IPS-NIHi11 (cell line): ENCODE measurements at regions not wholly inside any gene's neighbourhood (a gene's known extent, or its start where the extent isn't known, plus 50 kb on each side); places are given as distances from the start of the nearest gene placed in this dataset.

Source experiments
- DNase-seq: peaks from one replicate; pipeline ENCODE4 v3.0.0; 2012; ENCODE audit warnings: mixed read lengths, low spot score

DNA sequence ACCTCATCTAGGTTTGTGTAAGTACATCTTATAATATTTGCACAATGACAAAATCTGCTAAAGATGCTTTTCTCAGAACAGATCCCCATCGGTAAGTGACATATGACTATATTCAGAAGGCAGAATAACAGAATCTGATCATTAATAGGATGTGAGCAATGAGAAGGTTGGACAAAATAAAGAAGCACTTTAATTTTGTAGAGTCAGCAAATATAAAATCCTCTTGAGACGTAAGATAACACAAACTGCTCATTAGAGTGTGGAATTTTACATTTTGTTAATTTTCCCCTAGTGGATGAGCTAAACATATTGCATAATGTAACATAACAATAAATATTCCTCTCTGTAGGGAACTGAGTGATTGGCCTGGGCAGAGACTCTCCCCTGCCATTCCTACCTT is 658.4 kb upstream of the ZP4 start:
- no peak for DNase-seq

DNA sequence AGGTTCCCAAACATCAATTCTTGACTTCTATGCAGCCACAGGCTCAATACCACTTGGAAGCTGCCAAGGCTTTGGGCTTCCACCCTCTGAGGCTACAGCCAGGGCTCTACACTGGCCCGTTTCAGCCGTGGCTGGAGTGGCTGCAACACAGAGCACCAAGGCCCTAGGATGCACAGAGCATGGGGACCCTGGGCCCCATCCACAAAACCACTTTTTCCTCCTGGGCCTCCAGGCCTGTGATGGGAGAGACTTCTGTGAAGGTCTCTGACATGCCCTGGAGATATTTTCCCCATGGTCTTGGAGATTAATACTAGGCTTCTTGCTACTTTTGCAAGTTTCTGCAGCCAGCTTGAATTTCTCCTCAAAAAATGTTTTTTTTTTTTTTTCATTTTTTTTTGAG is 655.4 kb upstream of the ZP4 start:
- DNase-seq: no peak

DNA sequence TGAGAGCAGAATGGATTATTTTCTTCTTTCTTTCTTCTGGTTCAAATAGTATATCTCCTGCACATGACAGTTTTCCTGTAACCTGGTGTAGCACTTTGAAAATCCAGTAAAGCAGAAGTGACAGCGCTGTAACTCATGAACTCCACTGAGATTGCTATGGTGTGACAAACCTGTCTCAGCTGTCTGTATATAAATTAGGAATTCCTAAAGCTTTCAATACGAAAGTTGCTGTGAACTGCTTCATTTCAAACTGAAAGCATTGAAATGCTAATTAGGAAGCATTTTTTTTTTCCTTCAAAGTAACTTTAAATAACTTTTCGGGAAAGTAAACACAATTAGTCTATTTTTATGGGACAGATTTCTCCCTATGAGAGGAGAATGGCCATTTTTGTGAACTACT is 646.9 kb upstream of the ZP4 start:
- DNase-seq: no peak

DNA sequence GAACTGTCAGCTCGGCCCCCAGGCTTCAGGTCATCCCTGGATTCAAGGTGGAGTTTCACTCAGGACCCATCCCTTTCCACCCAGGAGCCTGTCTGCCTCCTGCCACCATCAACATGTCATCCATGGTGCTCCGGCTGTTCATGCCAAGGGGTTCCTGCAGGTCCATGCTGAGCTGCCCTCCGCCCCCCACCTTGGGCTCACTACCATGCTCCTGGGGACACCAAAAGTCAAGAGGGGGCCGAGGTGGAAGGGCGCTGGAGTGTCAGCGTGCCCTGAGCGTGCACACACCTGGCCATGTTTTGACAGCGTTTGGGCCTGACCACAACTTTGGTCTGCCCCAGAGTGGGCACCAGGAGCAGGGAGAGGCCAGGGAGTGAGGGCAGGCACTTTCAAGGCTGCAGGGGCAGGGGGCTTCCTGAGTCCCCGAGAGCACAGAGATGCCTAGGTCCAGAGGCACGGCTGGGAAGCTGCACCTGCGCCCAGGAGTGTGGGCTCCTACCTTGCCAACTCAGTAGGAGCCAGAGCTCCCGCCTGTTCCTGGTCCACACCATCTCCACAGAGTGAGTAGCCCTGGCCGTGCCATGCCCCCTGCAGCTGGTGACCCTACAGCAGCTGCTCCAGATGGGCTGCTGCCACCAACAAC is 639.6 kb upstream of the ZP4 start:
- no peak for DNase-seq

- no peak for DNase-seq
Observed at GRCh38 chr1:238517711-238518110, 627.0 kb upstream of the ZP4 start.

DNA sequence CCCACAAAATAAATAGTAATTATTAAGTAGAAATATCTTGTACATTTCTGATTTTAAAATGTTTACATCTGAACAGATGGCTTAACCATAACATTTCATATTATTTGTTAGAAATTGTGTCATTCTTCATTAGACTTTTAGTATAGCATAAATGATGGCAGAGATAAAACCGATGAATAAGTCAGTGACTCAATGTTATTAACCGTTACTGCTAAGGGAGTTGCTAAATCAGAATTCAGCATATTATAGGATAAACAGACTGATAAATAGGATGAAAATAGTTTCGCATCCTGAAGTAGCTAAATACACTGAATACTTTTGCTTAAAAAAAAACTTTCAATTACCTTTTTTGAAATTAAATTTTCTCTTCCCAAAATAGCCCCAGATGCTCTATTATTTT is 610.6 kb upstream of the ZP4 start:
- no peak for DNase-seq

DNA sequence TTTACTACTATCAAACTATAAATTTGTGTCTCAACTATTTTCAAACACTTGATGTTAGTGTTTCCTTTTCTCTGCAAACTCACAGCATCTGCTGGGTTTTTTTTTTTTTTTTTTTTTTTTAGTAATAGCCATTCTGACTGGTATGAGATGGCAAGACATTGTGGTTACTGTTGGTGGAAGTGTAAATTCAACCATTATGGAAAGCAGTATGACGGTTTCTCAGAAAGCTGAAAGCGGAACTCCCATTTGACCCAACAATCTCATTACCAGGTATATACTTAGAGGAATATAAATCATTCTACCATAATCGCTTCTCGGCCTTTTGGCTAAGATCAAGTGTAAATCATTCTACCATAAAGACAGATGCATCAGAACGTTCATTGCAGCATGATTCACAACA is 608.3 kb upstream of the ZP4 start:
- DNase-seq: no peak

DNA sequence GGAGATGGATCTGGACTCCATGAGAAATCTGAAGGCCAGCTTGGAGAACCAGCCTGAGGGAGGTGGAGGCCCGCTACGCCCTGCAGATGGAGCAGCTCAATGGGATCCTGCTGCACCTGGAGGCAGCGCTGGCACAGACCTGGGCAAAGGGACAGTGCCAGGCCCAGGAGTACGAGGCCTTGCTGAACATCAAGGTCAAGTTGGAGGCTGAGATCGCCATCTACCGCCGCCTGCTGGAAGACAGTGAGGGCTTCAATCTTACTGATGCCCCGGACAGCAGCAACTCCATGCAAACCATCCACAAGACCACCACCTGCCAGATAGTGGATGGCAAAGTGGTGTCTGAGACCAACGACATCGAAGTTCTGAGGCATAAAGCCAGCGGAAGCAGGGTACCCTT is 601.5 kb upstream of the ZP4 start:
- DNase-seq: no peak

DNA sequence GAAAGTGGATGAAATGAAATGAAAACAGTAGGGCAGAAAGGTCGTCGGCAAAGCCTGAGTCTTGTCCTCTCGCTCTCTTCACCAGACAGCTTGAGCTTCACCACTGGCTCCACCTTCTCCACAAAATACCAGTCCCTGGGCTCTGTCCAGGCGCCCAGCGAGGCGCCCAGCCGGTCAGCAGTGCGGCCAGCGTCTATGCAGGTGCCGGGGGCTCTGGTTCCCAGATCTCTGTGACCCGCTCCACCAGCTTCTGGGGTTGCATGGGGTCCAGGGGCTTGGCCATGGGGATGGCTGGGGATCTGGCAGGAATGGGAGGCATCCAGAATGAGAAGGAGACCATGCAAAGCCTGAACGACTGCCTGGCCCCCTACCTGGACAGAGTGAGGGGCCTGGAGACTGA is 600.5 kb upstream of the ZP4 start:
- DNase-seq: no peak

DNA sequence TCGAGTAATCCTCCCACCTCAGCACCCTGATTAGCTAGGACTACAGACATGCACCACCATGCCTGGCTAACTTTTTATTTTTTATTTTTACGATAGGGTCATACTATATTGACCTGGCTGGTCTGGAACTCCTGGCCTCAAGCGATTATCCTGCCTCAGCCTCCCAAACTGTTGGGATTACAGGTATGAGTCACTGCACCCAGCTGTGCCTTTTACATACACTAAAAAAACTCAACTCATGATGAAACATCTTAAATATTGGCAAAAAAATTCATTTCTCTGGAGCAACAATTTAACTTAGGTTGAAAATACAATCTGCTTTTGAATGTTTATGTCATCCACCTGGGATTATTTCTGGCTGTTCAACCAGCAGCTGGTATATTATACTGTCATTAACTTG is 598.3 kb upstream of the ZP4 start:
- DNase-seq: no peak

GRCh38 chr1:238488401-238488800 is 597.7 kb upstream of the ZP4 start:
- no peak for DNase-seq

DNA sequence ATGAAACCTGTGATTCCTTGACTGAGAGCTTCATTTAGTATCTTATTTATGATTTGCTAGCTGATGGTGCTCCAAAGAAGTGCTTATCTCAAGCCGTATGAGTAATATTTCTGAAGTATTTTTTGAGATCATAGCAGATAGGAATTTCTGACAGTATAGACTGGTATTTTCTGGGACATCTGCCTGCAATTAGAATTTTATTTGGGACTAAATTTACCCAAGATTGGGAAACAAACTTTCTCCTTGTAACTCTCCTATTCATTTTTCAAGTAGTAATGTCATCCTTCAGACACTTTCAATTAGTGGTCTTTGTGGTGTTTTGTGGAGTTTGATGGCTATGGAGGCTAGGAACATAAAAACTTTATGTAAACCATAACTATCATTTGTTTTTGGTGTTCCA is 597.2 kb upstream of the ZP4 start:
- DNase-seq: no peak

DNA sequence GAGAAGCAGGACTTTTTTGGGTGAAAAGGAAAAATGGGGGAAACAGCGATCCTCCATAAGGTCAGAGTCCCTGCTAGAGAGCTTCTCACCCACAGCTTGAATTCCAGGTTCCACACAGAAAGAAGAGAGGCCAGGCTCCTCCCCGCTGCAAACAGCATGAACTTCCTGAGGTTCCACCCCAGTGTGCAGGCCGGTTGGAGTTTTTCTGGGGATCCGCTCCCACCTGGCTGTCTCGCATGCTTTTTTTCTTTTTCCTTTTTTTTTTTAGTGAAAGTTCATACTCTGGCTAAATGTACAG is 595.1 kb upstream of the ZP4 start:
- peak; percentile 16 for DNase-seq

DNA sequence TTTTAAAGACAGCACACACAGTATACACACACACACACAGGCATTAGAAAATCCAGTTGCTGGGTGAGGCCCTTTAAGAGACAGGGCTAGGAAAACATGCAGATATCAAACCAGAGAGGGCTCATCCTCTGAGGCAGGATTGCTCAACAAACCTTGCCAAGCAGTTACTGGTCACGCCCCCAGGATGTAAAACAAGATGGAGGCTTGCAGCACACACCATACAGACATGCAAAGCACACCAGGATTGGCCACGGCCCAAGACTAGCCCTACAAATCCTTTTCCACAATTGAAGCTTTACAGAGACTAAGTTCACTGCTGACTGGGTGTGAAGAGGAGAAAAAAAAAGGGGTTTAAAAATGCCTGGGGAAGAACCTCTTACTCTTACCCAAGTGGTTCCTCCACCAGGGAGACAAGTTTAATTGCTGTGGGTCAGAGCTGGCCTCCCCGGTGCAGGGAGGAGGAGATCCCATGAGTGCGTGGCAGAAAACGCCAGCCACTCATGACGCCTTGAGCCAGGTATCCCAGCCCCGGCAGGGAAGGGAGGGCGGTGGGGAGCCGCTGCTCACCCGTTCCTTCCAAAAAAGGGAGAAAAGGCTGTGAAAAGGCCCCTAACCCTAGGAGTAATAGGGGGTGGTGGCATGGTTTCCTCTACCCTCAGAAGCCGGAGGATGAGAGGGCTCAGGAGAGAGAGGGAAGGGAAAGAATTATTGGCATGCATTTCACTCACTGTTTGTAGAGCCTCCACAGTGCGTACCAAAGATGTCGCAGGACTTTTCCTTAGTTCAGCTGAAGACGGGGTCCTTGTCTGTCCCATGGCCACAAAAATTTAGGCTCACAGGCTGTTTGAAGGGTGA is 594.6 kb upstream of the ZP4 start:
- peak; percentile 56 for DNase-seq

GRCh38 chr1:238484121-238484520 is 593.4 kb upstream of the ZP4 start:
- DNase-seq: no peak

- DNase-seq: no peak
Observed at GRCh38 chr1:238476841-238477240, 586.1 kb upstream of the ZP4 start.

- no peak for DNase-seq
Observed at GRCh38 chr1:238475712-238476111, 585.0 kb upstream of the ZP4 start.

- no peak for DNase-seq
Observed at GRCh38 chr1:238474263-238474662, 583.5 kb upstream of the ZP4 start.

- no peak for DNase-seq
Observed at GRCh38 chr1:238469146-238469631, 578.5 kb upstream of the ZP4 start.

GRCh38 chr1:238468068-238468467 is 577.3 kb upstream of the ZP4 start:
- DNase-seq: no peak

DNA sequence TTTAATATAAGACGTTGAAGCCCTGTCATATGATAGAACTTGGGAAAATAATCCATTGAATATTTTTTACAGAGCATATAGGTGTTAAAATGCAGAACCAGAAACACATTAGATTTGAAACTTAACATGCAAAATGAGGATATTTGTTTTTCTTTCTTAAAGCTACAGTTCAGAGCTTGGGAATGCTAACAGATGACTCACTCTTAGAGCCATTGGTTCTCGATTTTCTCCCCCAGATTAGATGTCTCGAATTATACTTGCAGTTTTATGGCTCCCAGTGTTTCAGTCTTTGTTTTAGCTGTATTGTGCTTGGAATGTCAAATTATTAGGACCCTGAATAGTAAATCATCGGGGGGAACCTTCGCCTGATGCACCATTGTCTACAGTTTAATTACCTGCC is 575.7 kb upstream of the ZP4 start:
- DNase-seq: no peak

DNA sequence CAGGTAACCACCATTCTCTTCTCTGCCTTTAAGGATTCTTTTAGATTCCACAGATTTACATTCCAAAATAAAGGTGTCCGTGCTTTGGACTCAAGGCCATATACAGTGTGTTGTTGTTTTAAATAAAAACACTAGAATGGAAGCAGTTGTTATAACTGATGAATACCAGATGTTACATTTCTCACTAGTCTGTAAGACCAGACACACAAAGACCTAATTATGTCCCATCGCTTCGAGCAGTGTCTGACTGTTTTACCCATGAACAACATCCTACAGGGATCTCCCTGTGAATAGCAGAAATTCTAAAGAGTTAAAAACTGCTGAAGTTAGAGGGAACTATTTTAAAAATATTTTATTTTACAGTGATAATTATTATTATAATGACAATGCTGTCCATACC is 574.7 kb upstream of the ZP4 start:
- no peak for DNase-seq

DNA sequence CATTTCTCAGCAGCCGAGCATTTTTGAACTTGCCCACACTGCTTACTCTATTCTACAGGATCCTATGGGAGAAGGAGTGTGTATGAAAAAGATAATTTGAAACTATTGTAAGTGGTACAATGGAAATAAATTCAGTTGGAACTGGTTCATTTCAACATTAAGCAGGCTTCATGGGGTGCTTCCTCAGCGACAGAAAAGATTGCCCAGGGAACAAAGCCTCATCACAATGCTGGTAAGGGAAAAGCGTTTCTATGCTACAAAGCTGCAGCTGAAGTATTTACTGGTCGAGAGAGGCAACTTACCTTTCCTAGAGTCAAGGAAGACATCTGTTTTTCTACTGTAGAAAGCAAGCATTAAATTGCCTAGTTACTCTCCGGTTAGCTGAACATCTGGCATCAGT is 568.2 kb upstream of the ZP4 start:
- peak; percentile 17 for DNase-seq

- no peak for DNase-seq
Observed at GRCh38 chr1:238457610-238458009, 566.9 kb upstream of the ZP4 start.
